ENCODE measurements at regions not wholly inside any gene's neighbourhood (a gene's known extent, or its start where the extent isn't known, plus 50 kb on each side); places are given as distances from the start of the nearest gene placed in this dataset.

GRCh38 chr6:14750059-14750661 lies 495.7 kb upstream of the JARID2 start:
- DNase-seq: no peak
- Mint-ChIP-seq H3K4me3 (peak overlapping the region in 1 of 5 donors; percentile 5), H3K27ac (peak overlapping the region in 1 of 6 donors; percentile 28), H3K27me3 (ENCODE audit: low read depth in 3 of 3) (peaks cover 3 to 5% (median 3%) of the 10 kb centered on the region in 3 donors), H3K36me3 (no peaks in the 10 kb centered on the region), H3K9me3 (no peaks in the 10 kb centered on the region), H3K4me1 (peaks cover 37 to 47% of the 10 kb centered on the region in 2 donors)

GRCh38 chr6:14751645-14752175 lies 494.2 kb upstream of the JARID2 start:
- Mint-ChIP-seq H3K9me3 (no peaks in the 10 kb centered on the region), H3K36me3 (no peaks in the 10 kb centered on the region), H3K27me3 (ENCODE audit: low read depth in 3 of 3) (peaks cover 1 to 3% (median 3%) of the 10 kb centered on the region in 3 donors), H3K27ac (no peak overlapping the region), H3K4me1 (peaks cover 31 to 39% of the 10 kb centered on the region in 2 donors), H3K4me3 (no peak overlapping the region)
- no peak for DNase-seq

DNA sequence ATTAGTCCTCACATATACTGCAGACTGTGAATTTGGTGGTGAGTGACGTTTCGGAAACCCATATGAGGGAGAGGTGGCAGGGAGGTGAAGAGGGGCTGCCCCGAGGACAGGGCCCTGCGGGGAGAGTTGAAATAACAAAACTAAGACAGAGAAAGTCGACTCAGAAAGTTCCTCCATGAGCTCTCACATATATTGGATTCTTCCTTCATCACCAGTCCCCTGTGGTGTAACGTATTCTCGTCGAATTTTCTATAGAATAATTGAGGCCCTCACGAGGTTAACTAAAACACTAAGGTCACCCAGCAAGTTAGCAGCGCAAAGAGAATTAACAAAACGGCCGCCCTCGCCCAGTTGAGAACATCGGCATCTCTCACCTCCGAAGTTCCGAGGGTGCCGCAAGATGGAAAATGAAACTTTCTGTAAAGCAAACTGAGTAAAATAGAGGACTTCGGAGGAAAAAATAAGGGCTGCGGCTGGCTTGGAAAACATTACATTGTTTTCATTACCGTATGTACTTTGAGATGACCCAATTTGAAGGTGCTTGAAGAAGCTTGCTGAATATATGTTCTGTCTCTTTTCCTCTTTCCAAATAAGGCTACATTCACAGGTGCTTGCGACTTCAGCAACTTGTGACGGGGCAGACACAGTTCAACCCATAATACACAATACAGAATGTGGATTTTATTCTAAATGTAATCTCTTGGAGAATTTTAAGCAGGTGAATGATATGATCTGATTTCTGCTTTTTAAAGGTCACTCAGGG lies 490.9 kb upstream of the JARID2 start:
- Mint-ChIP-seq H3K9me3 (no peaks in the 10 kb centered on the region), H3K36me3 (no peaks in the 10 kb centered on the region), H3K4me3 (no peak overlapping the region), H3K27me3 (ENCODE audit: low read depth in 3 of 3) (peaks cover 0 to 3% (median 2%) of the 10 kb centered on the region in 3 donors), H3K4me1 (peaks cover under 1 to 7% of the 10 kb centered on the region in 2 donors), H3K27ac (no peak overlapping the region)
- DNase-seq: no peak

DNA sequence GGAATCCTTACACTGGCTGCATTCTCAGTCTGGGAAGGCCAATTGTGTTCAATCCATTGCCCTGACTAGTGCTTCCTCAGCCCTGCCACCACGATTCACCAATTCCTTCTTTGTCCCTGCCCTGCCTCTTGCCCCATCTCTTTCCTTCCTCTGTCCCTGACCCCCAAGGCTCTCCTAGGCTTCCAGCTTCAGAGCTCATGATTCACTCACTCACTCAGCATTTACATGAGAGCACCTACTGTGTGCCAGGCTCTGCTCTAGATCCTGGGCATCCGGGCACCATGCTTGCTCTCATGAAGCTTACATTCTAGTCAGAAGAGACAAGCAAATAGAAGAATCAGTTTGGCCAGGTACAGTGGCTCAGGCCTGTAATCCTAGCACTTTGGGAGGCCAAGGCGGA lies 489.5 kb upstream of the JARID2 start:
- peaks cover 0 to 3% (median 2%) of the 10 kb centered on the region in 3 donors for H3K27me3 Mint-ChIP-seq (ENCODE audit: low read depth in 3 of 3)
- peak overlapping the region in 1 of 6 donors; percentile 23 for H3K27ac Mint-ChIP-seq
- no peaks in the 10 kb centered on the region for H3K4me1 Mint-ChIP-seq
- DNase-seq: no peak
- no peaks in the 10 kb centered on the region for H3K36me3 Mint-ChIP-seq
- no peak overlapping the region for H3K4me3 Mint-ChIP-seq
- no peaks in the 10 kb centered on the region for H3K9me3 Mint-ChIP-seq

- Mint-ChIP-seq H3K36me3 (no peaks in the 10 kb centered on the region), H3K9me3 (no peaks in the 10 kb centered on the region), H3K4me1 (no peaks in the 10 kb centered on the region), H3K27me3 (ENCODE audit: low read depth in 3 of 3) (peaks cover 0 to 3% (median 2%) of the 10 kb centered on the region in 3 donors), H3K27ac (no peak overlapping the region), H3K4me3 (no peak overlapping the region)
- no peak for DNase-seq
Measured at GRCh38 chr6:14757014-14757413, 488.9 kb upstream of the JARID2 start.

GRCh38 chr6:14757418-14757817 lies 488.5 kb upstream of the JARID2 start:
- H3K27me3 Mint-ChIP-seq (ENCODE audit: low read depth in 3 of 3): peaks cover 0 to 3% (median 2%) of the 10 kb centered on the region in 3 donors
- no peaks in the 10 kb centered on the region for H3K9me3 Mint-ChIP-seq
- no peaks in the 10 kb centered on the region for H3K36me3 Mint-ChIP-seq
- no peaks in the 10 kb centered on the region for H3K4me1 Mint-ChIP-seq
- no peak overlapping the region for H3K4me3 Mint-ChIP-seq
- peak overlapping the region in 1 of 6 donors; percentile 9 for H3K27ac Mint-ChIP-seq
- DNase-seq: no peak

DNA sequence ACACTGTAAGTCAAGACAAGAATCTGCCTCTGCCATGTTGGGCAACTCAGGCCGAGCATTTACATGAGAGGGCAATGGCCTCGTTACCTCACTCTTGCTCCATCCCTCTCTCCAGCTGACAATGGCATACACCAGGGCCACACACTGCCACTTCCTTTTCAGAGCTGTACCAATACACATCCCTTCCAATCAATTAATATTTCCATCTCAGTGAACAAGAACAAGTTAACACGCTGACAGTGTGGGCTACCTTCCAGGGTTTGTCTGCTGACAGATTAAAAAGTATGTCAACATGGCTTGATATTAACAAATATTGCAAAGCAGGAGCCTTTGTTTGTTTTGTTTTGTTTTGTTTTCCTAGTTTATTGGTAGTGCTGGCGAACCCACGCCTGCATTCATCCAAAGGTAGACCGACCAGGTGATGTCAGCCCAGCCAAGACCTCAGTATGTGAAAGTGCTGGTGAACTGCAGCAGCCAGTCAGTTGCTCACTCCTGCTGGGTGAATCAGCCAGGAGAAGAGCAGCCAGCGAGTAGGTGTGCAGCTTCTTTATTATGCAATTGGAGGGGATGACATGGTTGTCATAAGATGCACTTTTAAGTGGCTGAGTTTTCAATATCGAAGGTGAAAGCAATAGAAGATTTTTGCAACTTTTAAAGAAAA lies 487.3 kb upstream of the JARID2 start:
- Mint-ChIP-seq H3K9me3 (no peaks in the 10 kb centered on the region), H3K4me3 (no peak overlapping the region), H3K27ac (no peak overlapping the region), H3K27me3 (ENCODE audit: low read depth in 3 of 3) (peaks cover 0 to 3% (median 2%) of the 10 kb centered on the region in 3 donors), H3K4me1 (no peaks in the 10 kb centered on the region), H3K36me3 (no peaks in the 10 kb centered on the region)
- no peak for DNase-seq

DNA sequence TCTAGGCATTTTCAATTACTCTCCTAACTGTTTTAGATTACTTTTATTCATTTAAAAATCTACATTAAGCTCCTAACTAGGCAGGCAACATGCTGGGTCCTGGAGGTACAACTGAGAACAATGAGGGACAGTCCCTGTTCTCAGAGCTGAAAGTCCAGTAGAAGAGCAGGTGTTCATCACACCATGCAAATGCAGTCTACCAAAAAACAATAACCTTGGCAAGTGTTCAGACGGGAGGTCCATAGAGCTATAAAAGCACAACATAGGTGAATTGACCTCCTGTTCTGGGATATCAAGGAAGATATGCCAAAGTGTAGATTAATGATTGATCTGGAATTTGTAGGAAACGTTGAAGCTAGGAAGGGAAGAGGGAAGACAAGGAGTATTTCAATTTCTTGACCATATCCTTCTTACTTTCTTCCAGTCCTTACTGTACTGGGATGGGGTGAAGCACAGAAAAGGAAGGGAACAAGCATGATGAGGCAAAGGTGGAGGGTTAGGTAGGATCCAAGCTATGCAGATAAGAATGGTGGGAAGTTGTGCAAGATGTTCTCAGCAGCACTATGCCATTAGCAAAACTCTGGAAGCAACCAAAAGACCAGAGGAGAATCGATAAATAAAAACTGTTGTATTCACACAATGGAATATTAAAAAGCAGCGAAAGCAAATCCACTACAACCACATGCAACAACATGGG lies 485.7 kb upstream of the JARID2 start:
- Mint-ChIP-seq H3K27ac (no peak overlapping the region), H3K27me3 (ENCODE audit: low read depth in 3 of 3) (peaks cover 0 to 3% (median 2%) of the 10 kb centered on the region in 3 donors), H3K4me1 (no peaks in the 10 kb centered on the region), H3K36me3 (no peaks in the 10 kb centered on the region), H3K9me3 (no peaks in the 10 kb centered on the region), H3K4me3 (no peak overlapping the region)
- DNase-seq: no peak

DNA sequence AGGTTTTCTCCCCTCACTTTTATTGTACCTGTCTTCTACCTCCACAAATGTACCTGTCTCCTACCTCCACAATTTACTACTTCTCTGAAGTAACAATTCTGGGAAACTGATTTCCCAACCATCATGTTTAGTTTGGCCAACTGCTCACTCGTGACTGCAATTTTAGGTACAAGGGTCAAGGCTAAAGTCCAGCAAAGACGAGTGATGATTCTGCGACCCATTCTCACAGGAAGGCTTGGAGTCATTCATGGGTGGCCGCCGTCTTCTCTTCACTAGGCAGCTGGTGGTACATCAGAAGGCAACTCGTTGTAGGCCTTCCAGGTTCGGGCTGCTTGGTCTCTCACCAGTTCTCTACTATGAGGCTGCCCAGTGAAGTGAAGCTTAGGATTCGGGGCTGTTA lies 483.8 kb upstream of the JARID2 start:
- H3K27ac Mint-ChIP-seq: no peak overlapping the region
- H3K36me3 Mint-ChIP-seq: no peaks in the 10 kb centered on the region
- H3K4me3 Mint-ChIP-seq: no peak overlapping the region
- H3K4me1 Mint-ChIP-seq: no peaks in the 10 kb centered on the region
- H3K9me3 Mint-ChIP-seq: no peaks in the 10 kb centered on the region
- DNase-seq: no peak
- H3K27me3 Mint-ChIP-seq (ENCODE audit: low read depth in 3 of 3): peaks cover 0 to 2% (median 0%) of the 10 kb centered on the region in 3 donors

GRCh38 chr6:14763139-14763538 lies 482.7 kb upstream of the JARID2 start:
- no peak for DNase-seq
- no peak overlapping the region for H3K4me3 Mint-ChIP-seq
- H3K27ac Mint-ChIP-seq: peak overlapping the region in 1 of 6 donors; percentile 21
- no peaks in the 10 kb centered on the region for H3K36me3 Mint-ChIP-seq
- no peaks in the 10 kb centered on the region for H3K9me3 Mint-ChIP-seq
- peaks cover 0 to 2% (median 0%) of the 10 kb centered on the region in 3 donors for H3K27me3 Mint-ChIP-seq (ENCODE audit: low read depth in 3 of 3)
- H3K4me1 Mint-ChIP-seq: no peaks in the 10 kb centered on the region

- Mint-ChIP-seq H3K36me3 (no peaks in the 10 kb centered on the region), H3K4me1 (no peaks in the 10 kb centered on the region), H3K4me3 (no peak overlapping the region), H3K9me3 (no peaks in the 10 kb centered on the region), H3K27ac (peak overlapping the region in 1 of 6 donors; percentile 21), H3K27me3 (ENCODE audit: low read depth in 3 of 3) (peaks cover 0 to 2% (median 0%) of the 10 kb centered on the region in 3 donors)
- no peak for DNase-seq
Measured at GRCh38 chr6:14763616-14764015, 482.3 kb upstream of the JARID2 start.

DNA sequence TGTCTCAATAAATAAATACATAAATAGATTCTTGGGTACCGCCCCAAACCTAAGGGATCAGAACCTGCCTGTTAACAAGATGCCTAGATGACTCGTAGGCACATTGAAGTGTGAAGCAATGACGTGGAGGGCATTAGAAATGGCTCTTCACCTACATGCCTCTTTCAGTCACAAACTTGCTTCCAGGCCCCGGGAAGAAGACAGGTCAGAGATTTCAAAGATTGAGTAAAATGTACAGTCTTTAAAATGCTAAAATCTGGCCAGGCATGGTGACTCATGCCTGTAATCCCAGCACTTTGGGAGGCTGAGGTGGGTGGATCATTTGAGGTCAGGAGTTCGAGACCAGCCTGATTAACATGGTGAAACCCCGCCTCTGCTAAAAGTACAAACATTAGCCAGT lies 480.8 kb upstream of the JARID2 start:
- Mint-ChIP-seq H3K27ac (no peak overlapping the region), H3K4me3 (no peak overlapping the region), H3K9me3 (no peaks in the 10 kb centered on the region), H3K27me3 (ENCODE audit: low read depth in 3 of 3) (peaks cover 0 to 2% (median 0%) of the 10 kb centered on the region in 3 donors), H3K36me3 (no peaks in the 10 kb centered on the region), H3K4me1 (no peaks in the 10 kb centered on the region)
- DNase-seq: no peak

DNA sequence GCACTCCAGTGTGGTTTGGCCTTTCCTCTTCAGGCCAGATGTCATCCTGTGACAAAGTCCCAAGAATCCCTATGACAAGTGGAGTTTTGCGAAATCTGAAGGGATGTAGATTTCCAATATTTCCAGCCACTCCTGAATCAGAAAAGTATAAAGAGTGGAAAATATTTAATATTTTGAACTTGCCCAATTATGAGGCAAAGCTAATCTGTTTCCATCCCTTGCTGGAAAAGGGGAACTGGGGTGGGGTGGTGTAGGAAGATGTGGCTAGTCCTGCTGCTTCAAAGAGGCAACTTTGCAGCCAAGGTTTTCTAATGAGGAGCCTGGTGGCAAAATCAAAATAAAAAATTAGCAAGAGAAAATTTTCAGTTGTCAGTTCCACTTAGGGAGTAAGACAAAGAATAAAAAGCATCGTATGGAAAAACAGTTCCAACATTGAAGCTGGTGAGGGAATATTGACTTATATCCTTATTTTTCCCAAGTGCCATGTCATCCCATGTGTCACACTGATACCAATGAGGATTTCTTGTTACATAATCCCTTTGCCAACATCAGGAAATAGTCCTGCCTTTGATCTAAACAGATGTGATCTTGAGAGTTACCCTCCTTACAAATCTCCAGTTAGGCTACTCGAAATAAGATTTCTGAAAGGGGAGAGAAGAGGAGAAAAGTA lies 480.0 kb upstream of the JARID2 start:
- DNase-seq: no peak
- Mint-ChIP-seq H3K36me3 (no peaks in the 10 kb centered on the region), H3K27ac (no peak overlapping the region), H3K9me3 (no peaks in the 10 kb centered on the region), H3K27me3 (ENCODE audit: low read depth in 3 of 3) (peaks cover under 1 to 3% (median under 1%) of the 10 kb centered on the region in 3 donors), H3K4me1 (no peaks in the 10 kb centered on the region), H3K4me3 (no peak overlapping the region)

Measured in immature natural killer cell (primary cell).